ENCODE measurements at regions not wholly inside any gene's neighbourhood (a gene's known extent, or its start where the extent isn't known, plus 50 kb on each side); places are given as distances from the start of the nearest gene placed in this dataset.

DNA sequence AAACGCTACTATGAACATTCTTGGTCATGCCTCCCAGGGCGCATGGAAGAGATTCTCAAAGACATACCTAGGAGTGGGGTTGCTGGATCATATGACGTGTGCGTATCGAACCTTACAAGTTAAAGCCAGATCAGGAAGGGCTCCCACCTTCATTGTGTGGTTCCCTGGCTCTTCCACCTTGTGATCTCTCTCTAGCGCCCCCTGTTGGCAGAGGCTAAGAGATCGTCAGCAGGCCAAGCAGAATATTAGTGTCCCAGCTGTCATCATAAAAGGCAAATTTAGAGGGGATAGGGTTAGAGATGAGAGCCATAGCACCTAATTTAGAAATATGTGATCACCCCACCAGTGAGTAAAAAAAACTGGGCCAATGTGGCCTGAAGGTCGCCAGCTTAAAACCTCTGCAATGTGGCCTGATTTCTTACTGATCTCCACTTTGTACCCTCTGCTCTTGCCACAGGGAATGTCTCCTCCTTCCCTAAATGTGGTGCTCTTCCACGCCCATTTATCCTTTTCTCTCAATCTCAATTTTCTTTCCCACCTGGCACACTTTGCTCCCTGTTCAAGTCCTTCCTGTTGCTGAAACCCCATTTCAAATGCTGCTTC, 91.7 kb upstream of the SHB start:
- Histone ChIP-seq H3K27me3 (ENCODE audit: control insufficient read depth in 1 of 2, insufficient read depth in 2 of 2, low read length in 2 of 2) (peaks cover 0 to 11% of the 10 kb centered on the region in 2 experiments; a peak in 2 of 5 replicates), H4K20me1 (ENCODE audit: insufficient read depth, low read length) (no peaks in the 10 kb centered on the region), H3K4me3 (replicated peaks in 1 of 3; ENCODE audit: insufficient read depth in 1 of 3, low read depth in 2 of 3, low read length in 3 of 3) (no peak overlapping the region), H3K79me2 (ENCODE audit: insufficient read depth, low read length) (no peaks in the 10 kb centered on the region), H3K4me1 (ENCODE audit: insufficient read depth, low read length) (no peaks in the 10 kb centered on the region), H3K4me2 (ENCODE audit: low read depth, low read length) (no peak overlapping the region), H3K9me3 (ENCODE audit: low read length) (no peaks in the 10 kb centered on the region), H3K9ac (ENCODE audit: insufficient read depth, low read depth, low read length) (no peak overlapping the region), H3K36me3 (replicated peaks in 1 of 2; ENCODE audit: control insufficient read depth in 1 of 2, insufficient read depth in 2 of 2, low read length in 2 of 2) (no peaks in the 10 kb centered on the region), H2AFZ (ENCODE audit: low read length) (no peak overlapping the region), H3K27ac (ENCODE audit: extremely low read length, insufficient read depth, low read length) (no peak overlapping the region)
- BruUV-seq (replicated peaks): no TSS peak
- CTCF ChIA-PET (ENCODE audit: low intra/inter-chr PET ratio, low total read pairs): interaction anchor here (1.5 kb wide), 1 partner anchor 247 kb away, joined by 19 read pairs; no protein-coding TSS in a partner anchor
- in situ Hi-C loops (cut with HindIII; ENCODE audit: extremely low pct_ligation_motif_present, low pct_unique_long_range_greater_than_20kb): loop anchor here (5.0 kb wide), 1 partner anchor 248 kb away; no protein-coding TSS in a partner anchor
- DNase-seq (ENCODE audit: low spot score) (peak; percentile 57), FAIRE-seq (peak; percentile 75), ATAC-seq (peak; percentile 86)
- intact Hi-C loops (cut with micrococcal nuclease; ENCODE audit: unreplicated experiment): loop anchor here (1.0 to 10.0 kb wide), 4 partner anchors 136 to 678 kb away; partner anchors contain the start of gene SLC25A51
- POLR2A ChIA-PET: no interaction called here
- WGBS (ENCODE audit: low lambda C conversion rate): 14% methylated on average over 9 of the region's 9 CpGs
- TF ChIP-seq ZNF878 (CRISPR knock-in tag; IDR thresholded peaks at IDR 0.05) (no peak), KLF9 (CRISPR knock-in tag; IDR thresholded peaks at IDR 0.05; ENCODE audit: low read depth) (no peak), KDM3A (CRISPR knock-in tag; IDR thresholded peaks at IDR 0.05; ENCODE audit: low read depth) (no peak), KDM2A (CRISPR knock-in tag; IDR thresholded peaks at IDR 0.05; ENCODE audit: borderline replicate concordance, low read depth) (peak; percentile 42; the same call in 1 of the 2 replicates), ZNF331 (CRISPR knock-in tag; IDR thresholded peaks at IDR 0.05) (0 out of 2 replicates have a peak, but pooled peaks have one; percentile 27), ZSCAN25 (CRISPR knock-in tag; IDR thresholded peaks at IDR 0.05) (no peak), CHD2 (IDR thresholded peaks at IDR 0.05; ENCODE audit: low read depth, low read length) (no peak), ZNF709 (CRISPR knock-in tag; IDR thresholded peaks at IDR 0.05) (no peak), SMC3 (IDR thresholded peaks at IDR 0.05; ENCODE audit: low read length) (peak; percentile 76), CREB1 (IDR thresholded peaks at IDR 0.05) (0 out of 2 replicates have a peak, but pooled peaks have one; percentile 43), CREB1 (CRISPR knock-in tag; IDR thresholded peaks at IDR 0.05) (no peak), SP5 (CRISPR knock-in tag; IDR thresholded peaks at IDR 0.05; ENCODE audit: borderline replicate concordance, low read depth) (no peak), ATF7-NPFF (CRISPR knock-in tag; IDR thresholded peaks at IDR 0.05; ENCODE audit: low read depth) (no peak), SMAD3 (CRISPR knock-in tag; IDR thresholded peaks at IDR 0.05) (peak; percentile 17; the same call in 1 of the 2 replicates), IRF2 (CRISPR knock-in tag; IDR thresholded peaks at IDR 0.05) (0 out of 2 replicates have a peak, but pooled peaks have one; percentile 18)
- TF ChIP-seq, protein P1, sequence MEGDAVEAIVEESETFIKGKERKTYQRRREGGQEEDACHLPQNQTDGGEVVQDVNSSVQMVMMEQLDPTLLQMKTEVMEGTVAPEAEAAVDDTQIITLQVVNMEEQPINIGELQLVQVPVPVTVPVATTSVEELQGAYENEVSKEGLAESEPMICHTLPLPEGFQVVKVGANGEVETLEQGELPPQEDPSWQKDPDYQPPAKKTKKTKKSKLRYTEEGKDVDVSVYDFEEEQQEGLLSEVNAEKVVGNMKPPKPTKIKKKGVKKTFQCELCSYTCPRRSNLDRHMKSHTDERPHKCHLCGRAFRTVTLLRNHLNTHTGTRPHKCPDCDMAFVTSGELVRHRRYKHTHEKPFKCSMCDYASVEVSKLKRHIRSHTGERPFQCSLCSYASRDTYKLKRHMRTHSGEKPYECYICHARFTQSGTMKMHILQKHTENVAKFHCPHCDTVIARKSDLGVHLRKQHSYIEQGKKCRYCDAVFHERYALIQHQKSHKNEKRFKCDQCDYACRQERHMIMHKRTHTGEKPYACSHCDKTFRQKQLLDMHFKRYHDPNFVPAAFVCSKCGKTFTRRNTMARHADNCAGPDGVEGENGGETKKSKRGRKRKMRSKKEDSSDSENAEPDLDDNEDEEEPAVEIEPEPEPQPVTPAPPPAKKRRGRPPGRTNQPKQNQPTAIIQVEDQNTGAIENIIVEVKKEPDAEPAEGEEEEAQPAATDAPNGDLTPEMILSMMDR (CRISPR knock-in tag; IDR thresholded peaks at IDR 0.05): peak; percentile 84
- TF ChIP-seq, protein P2, sequence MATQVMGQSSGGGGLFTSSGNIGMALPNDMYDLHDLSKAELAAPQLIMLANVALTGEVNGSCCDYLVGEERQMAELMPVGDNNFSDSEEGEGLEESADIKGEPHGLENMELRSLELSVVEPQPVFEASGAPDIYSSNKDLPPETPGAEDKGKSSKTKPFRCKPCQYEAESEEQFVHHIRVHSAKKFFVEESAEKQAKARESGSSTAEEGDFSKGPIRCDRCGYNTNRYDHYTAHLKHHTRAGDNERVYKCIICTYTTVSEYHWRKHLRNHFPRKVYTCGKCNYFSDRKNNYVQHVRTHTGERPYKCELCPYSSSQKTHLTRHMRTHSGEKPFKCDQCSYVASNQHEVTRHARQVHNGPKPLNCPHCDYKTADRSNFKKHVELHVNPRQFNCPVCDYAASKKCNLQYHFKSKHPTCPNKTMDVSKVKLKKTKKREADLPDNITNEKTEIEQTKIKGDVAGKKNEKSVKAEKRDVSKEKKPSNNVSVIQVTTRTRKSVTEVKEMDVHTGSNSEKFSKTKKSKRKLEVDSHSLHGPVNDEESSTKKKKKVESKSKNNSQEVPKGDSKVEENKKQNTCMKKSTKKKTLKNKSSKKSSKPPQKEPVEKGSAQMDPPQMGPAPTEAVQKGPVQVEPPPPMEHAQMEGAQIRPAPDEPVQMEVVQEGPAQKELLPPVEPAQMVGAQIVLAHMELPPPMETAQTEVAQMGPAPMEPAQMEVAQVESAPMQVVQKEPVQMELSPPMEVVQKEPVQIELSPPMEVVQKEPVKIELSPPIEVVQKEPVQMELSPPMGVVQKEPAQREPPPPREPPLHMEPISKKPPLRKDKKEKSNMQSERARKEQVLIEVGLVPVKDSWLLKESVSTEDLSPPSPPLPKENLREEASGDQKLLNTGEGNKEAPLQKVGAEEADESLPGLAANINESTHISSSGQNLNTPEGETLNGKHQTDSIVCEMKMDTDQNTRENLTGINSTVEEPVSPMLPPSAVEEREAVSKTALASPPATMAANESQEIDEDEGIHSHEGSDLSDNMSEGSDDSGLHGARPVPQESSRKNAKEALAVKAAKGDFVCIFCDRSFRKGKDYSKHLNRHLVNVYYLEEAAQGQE (IDR thresholded peaks at IDR 0.05; ENCODE audit: borderline replicate concordance in 1 of 2, low read depth in 1 of 2, low read length in 2 of 2): no peak
- TF ChIP-seq, protein P3, sequence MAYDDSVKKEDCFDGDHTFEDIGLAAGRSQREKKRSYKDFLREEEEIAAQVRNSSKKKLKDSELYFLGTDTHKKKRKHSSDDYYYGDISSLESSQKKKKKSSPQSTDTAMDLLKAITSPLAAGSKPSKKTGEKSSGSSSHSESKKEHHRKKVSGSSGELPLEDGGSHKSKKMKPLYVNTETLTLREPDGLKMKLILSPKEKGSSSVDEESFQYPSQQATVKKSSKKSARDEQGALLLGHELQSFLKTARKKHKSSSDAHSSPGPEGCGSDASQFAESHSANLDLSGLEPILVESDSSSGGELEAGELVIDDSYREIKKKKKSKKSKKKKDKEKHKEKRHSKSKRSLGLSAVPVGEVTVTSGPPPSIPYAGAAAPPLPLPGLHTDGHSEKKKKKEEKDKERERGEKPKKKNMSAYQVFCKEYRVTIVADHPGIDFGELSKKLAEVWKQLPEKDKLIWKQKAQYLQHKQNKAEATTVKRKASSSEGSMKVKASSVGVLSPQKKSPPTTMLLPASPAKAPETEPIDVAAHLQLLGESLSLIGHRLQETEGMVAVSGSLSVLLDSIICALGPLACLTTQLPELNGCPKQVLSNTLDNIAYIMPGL (CRISPR knock-in tag; IDR thresholded peaks at IDR 0.05; ENCODE audit: borderline replicate concordance in 1 of 2, low read depth in 1 of 2): 0 out of 4 replicates have a peak, but pooled peaks of 1 of the 2 experiments have one; percentile 23
